ENCODE measurements at regions not wholly inside any gene's neighbourhood (a gene's known extent, or its start where the extent isn't known, plus 50 kb on each side); places are given as distances from the start of the nearest gene placed in this dataset.

- no peak overlapping the region for H3K4me3 ChIP-seq (replicated peaks; ENCODE audit: low read depth, low read length)
- H3K36me3 ChIP-seq (ENCODE audit: control insufficient read depth, insufficient read depth, low read length): no peaks in the 10 kb centered on the region
- DNase-seq (ENCODE audit: extremely low read depth, insufficient read length): no peak
- no peak for TF ChIP-seq CTCF (IDR thresholded peaks at IDR 0.05; ENCODE audit: insufficient read depth, low read length, poor library complexity, severe bottlenecking)
- H3K27me3 ChIP-seq (replicated peaks; ENCODE audit: control insufficient read depth, insufficient read depth, low read length): no peaks in the 10 kb centered on the region
Observed at GRCh38 chr18:37654034-37654433, 88.4 kb upstream of the CELF4 start.

- DNase-seq (ENCODE audit: extremely low read depth, insufficient read length): no peak
- no peak overlapping the region for H3K4me3 ChIP-seq (replicated peaks; ENCODE audit: low read depth, low read length)
- TF ChIP-seq CTCF (IDR thresholded peaks at IDR 0.05; ENCODE audit: insufficient read depth, low read length, poor library complexity, severe bottlenecking): no peak
- H3K27me3 ChIP-seq (replicated peaks; ENCODE audit: control insufficient read depth, insufficient read depth, low read length): no peaks in the 10 kb centered on the region
- no peaks in the 10 kb centered on the region for H3K36me3 ChIP-seq (ENCODE audit: control insufficient read depth, insufficient read depth, low read length)
Observed at GRCh38 chr18:37653618-37654017, 88.0 kb upstream of the CELF4 start.

- H3K4me3 ChIP-seq (replicated peaks; ENCODE audit: low read depth, low read length): no peak overlapping the region
- H3K27me3 ChIP-seq (replicated peaks; ENCODE audit: control insufficient read depth, insufficient read depth, low read length): no peaks in the 10 kb centered on the region
- no peaks in the 10 kb centered on the region for H3K36me3 ChIP-seq (ENCODE audit: control insufficient read depth, insufficient read depth, low read length)
- no peak for TF ChIP-seq CTCF (IDR thresholded peaks at IDR 0.05; ENCODE audit: insufficient read depth, low read length, poor library complexity, severe bottlenecking)
- DNase-seq (ENCODE audit: extremely low read depth, insufficient read length): no peak
Observed at GRCh38 chr18:37649930-37650329, 84.3 kb upstream of the CELF4 start.

- DNase-seq (ENCODE audit: extremely low read depth, insufficient read length): no peak
- Histone ChIP-seq H3K4me3 (replicated peaks; ENCODE audit: low read depth, low read length) (no peak overlapping the region), H3K27me3 (replicated peaks; ENCODE audit: control insufficient read depth, insufficient read depth, low read length) (no peaks in the 10 kb centered on the region), H3K36me3 (ENCODE audit: control insufficient read depth, insufficient read depth, low read length) (no peaks in the 10 kb centered on the region)
- no peak for TF ChIP-seq CTCF (IDR thresholded peaks at IDR 0.05; ENCODE audit: insufficient read depth, low read length, poor library complexity, severe bottlenecking)
Observed at GRCh38 chr18:37649416-37649815, 83.8 kb upstream of the CELF4 start.

- Histone ChIP-seq H3K4me3 (replicated peaks; ENCODE audit: low read depth, low read length) (no peak overlapping the region), H3K36me3 (ENCODE audit: control insufficient read depth, insufficient read depth, low read length) (no peaks in the 10 kb centered on the region), H3K27me3 (replicated peaks; ENCODE audit: control insufficient read depth, insufficient read depth, low read length) (no peaks in the 10 kb centered on the region)
- DNase-seq (ENCODE audit: extremely low read depth, insufficient read length): no peak
- no peak for TF ChIP-seq CTCF (IDR thresholded peaks at IDR 0.05; ENCODE audit: insufficient read depth, low read length, poor library complexity, severe bottlenecking)
Observed at GRCh38 chr18:37641573-37641972, 76.0 kb upstream of the CELF4 start.

- no peaks in the 10 kb centered on the region for H3K27me3 ChIP-seq (replicated peaks; ENCODE audit: control insufficient read depth, insufficient read depth, low read length)
- TF ChIP-seq CTCF (IDR thresholded peaks at IDR 0.05; ENCODE audit: insufficient read depth, low read length, poor library complexity, severe bottlenecking): no peak
- H3K4me3 ChIP-seq (replicated peaks; ENCODE audit: low read depth, low read length): no peak overlapping the region
- H3K36me3 ChIP-seq (ENCODE audit: control insufficient read depth, insufficient read depth, low read length): no peaks in the 10 kb centered on the region
- no peak for DNase-seq (ENCODE audit: extremely low read depth, insufficient read length)
Observed at GRCh38 chr18:37640504-37640903, 74.9 kb upstream of the CELF4 start.

All from GM06990 (cell line).